NB4 (cell line): ENCODE measurements at regions not wholly inside any gene's neighbourhood (a gene's known extent, or its start where the extent isn't known, plus 50 kb on each side); places are given as distances from the start of the nearest gene placed in this dataset.

Experiments used
- MYC ChIP-seq: IDR thresholded peaks from 2 replicates; pipeline ENCODE4 v1.6.1; 2011; ENCODE audit warnings: low read depth, low read length
- POLR2A ChIP-seq: IDR thresholded peaks from 2 replicates; pipeline ENCODE4 v1.6.1; 2011; ENCODE audit warnings: mild to moderate bottlenecking; ENCODE audit not compliant: insufficient read length; ENCODE audit errors: extremely low read depth
- TF ChIP-seq, protein P1 (sequence below): IDR thresholded peaks from one replicate; pipeline ENCODE4 v1.5.1; 2012; ENCODE audit warnings: low read depth, low read length
- TF ChIP-seq, protein P2 (sequence below): IDR thresholded peaks from 2 replicates; pipeline ENCODE4 v1.6.1; 2011; ENCODE audit warnings: low read depth, low read length

DNA sequence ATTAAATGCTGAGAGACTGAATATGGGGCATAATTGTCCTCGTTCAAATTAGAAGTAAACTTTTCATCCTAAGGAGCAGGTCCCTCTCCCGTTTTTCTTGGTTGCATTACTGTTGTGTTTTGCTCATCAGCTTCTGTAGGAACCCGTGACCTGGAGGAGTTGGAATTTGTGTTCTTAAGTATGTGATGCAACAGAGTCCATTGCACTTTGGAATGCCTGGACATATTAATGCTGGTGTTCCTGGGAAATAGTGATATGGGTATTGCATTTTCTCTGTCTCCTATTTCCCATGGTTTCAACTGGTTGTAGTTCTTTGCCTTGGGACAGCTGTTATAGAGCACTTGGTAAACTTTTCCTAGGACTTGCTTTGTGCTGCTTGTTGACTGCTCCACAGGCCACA lies 417.8 kb upstream of the LCORL start:
- TF ChIP-seq, protein P1, sequence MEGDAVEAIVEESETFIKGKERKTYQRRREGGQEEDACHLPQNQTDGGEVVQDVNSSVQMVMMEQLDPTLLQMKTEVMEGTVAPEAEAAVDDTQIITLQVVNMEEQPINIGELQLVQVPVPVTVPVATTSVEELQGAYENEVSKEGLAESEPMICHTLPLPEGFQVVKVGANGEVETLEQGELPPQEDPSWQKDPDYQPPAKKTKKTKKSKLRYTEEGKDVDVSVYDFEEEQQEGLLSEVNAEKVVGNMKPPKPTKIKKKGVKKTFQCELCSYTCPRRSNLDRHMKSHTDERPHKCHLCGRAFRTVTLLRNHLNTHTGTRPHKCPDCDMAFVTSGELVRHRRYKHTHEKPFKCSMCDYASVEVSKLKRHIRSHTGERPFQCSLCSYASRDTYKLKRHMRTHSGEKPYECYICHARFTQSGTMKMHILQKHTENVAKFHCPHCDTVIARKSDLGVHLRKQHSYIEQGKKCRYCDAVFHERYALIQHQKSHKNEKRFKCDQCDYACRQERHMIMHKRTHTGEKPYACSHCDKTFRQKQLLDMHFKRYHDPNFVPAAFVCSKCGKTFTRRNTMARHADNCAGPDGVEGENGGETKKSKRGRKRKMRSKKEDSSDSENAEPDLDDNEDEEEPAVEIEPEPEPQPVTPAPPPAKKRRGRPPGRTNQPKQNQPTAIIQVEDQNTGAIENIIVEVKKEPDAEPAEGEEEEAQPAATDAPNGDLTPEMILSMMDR, result no peak
- no peak for TF ChIP-seq MYC
- TF ChIP-seq, protein P2, sequence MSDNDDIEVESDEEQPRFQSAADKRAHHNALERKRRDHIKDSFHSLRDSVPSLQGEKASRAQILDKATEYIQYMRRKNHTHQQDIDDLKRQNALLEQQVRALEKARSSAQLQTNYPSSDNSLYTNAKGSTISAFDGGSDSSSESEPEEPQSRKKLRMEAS, result no peak
- TF ChIP-seq POLR2A, result no peak
